Hematopoietic multipotent progenitor cell (in vitro differentiated cells): ENCODE measurements at regions not wholly inside any gene's neighbourhood (a gene's known extent, or its start where the extent isn't known, plus 50 kb on each side); places are given as distances from the start of the nearest gene placed in this dataset. TPM values are rescaled to one million over a fixed set of nuclear protein-coding genes. Genes with fewer than 3 reads are reported as not detected.
"Not testable (repeated sequence)": the region's sequence is repeated elsewhere in the genome, so short reads cannot be mapped to it uniquely, and the experiment has no call there.

ENCODE experiments used
- DNase-seq, 3 donors: peaks; one replicate each; pipeline ENCODE4 v3.0.0-alpha.2; 2011 to 2015; ENCODE audit warnings: low read depth in 2 of 3, low spot score in 2 of 3
- small RNA-seq: library from RNA; depleted of rRNA; stranded (forward); fragments of <200 nt; gene quantifications from one replicate; pipeline ENCODE3, GENCODE V24; 2012

DNA sequence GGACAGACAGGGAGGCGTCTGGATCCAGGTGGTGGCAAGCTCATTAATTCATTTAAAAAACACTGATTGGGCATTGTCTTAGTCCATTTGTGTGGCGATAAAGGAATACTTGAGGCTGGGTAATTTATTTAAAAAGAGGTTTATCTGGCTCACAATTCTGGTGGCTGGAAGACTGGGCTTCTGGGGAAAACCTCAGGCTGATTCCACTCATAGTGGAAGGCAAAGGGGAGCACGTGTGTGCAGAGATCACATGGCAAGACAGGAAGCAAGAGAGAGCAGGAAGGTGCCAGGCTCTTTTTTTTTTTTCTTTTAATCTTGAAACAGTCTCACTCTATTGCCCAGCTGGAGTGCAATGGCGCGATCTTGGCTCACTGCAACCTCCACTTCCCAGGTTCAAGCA lies 100.2 kb upstream of the METTL14 start:
- no peak for DNase-seq

DNA sequence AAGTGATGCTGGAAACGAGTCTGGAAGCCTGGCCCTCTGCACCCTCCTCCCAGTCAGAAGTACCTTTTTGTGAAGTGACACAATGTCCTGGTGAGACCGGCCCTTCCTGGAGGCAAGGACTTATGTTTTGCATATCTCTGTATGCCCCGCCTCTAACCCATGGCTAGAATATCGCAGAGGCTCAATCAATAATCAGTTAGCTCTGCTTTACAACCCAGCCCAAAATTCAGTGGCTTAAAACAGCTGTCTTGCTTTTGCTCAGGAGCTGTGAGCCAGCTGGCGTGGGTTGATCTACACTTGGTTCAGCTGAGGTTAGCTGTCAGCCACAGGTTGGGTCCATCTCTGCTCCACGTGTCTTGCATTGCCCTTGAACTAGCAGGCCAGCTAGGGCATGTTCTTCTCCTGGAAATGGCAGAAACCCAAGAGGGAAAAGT lies 98.8 kb upstream of the METTL14 start:
- no peak for DNase-seq

DNA sequence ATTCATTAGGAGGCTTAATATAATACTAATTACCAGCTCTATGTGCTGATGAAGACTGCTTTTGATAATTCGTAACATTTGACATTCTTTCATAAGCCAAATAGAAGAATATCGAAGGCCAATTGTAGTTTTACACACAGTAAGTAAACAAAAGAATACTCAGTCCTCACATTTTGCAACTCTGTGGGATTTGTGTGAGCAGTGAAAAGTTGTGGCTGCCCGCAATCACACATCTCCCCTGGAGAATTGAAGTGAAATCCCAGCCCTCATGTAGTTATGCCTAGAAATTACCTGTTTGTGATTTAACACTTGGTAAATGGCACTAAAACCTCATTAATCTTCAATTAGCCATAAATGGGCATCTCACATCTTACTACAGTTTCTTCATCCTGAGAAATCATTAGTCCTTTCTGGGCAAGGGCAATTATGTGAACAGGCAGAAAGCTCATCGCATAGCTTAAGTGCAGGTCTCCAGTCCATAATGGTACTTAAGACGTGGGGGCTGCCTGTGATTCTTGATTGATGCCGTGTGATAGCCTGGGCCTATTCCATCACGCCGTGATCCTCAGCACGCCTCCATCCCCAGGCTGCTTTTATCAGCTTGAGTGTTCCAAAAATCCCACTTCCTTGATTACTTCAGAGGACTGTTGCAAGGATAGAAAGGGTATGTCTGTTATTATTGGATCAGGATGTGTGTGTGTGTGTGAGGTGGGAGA lies 97.9 kb upstream of the METTL14 start:
- no peak for DNase-seq

DNA sequence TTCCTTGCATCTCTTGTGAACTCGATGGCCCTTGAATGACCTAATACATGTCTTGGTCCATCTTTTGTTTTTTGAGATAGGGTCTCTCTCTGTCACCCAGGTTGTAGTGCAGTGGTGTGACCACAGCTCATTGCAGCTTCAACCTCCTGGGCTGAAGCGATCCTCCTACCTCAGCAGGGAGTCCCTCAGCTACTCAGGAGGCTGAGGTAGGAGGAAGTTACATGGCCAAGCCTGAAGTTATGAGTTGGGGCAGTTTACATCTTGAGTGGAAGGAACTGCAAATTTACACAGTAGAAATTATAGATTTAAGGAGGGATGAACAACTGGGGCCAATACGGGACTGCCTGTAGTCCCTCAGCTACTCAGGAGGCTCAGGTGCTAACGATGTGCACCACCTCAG lies 97.2 kb upstream of the METTL14 start:
- no peak for DNase-seq

DNA sequence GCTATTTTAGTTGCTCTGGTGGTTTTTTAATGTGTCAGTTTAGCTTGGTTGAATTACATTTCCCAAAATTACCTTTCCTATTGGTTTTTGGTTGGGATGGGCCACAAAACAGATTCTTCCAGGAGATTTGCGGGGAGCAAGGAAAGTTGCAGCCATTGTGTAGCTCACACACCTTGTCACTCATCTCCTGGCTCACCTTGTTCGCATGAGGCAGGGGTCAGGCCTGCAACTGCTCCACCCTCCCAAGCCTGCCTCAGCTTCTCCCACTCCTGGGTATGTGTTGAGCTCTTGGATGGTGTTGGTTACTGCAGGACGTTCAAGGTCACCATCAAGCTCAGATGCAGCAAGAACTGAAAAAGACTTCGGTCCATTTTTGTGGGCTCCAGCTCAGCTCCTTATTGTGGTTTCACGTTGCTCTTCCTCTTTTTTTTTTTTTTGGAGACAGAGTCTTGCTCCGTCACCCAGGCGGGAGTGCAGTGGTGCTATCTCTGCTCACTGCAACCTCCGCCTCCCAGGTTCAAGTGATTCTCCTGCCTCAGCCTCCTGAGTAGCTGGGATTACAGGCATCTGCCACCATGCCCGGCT lies 95.6 kb upstream of the METTL14 start:
- no peak for DNase-seq

DNA sequence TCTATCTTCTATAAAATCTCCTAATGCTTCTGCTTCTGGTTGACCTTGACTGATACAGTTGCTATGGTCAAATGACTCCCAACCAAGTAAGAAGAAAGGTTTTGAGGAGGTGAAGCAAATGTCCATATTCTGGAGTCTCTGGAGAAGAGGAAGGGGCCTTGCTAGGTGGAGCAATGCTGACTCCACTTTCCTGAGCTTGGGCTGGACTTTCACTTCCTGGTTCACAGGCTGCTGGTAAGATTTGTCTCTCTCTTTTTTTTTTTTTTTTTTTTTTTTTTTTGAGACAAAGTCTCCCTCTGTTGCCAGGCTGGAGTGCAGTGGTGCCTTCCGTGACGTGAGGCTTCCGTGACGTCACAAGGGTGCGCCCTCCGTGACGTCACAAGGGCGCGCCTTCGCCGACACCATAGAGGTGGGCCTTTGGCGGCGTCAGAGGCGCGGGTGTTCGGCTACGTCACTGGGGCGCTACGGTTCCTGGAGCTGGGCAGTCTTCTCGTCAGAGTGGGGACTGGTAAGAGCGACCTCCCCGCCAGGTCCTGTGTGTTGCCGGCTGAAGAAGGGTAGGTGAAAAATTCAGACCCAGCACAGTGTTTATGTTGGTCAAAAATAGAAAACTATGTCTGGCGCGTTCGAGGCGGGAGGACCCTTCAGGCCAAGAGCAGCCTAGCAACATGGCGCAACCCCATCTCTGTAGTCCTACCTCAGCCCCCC lies 93.7 kb upstream of the METTL14 start:
- DNase-seq: peak; percentile 95 to 100 (median 98)

DNA sequence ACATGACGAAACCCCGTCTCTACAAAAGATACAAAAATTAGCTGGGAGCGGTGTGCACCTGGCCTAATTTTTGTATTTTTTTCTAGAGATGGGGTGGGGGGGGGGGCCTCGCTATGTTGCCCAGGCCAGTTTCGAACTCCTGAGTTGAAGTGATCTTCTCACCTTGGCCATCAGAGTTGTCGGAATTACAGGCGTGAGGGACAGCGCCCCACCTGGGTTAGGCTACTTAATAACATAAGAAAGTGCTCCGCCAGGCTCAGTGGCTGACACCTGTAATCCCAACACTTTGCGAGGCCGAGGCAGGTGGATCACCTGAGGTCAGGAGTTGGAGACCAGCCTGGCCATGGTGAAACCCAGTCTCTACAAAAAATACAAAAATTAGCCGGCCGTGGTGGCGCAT lies 92.9 kb upstream of the METTL14 start:
- not testable (repeated sequence) for DNase-seq

DNA sequence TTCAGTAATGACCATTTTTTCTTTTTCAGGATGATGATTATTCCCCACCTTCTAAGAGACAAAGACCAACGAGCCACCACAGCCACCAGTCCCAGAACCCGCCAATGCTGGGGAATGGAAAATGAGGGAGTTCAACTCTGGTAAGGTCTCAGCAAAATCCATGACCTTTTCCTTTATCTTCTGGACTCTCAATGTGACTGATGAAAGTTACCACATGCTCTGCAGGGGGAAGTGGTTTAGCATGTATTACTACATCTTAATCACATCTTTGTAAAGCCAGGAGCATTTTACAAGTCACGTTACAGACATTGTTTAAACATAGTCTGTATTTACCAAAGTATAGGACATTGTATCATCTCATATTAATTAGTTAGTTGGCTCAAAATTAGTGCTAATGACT lies 89.3 kb upstream of the METTL14 start:
- not testable (repeated sequence) for DNase-seq

DNA sequence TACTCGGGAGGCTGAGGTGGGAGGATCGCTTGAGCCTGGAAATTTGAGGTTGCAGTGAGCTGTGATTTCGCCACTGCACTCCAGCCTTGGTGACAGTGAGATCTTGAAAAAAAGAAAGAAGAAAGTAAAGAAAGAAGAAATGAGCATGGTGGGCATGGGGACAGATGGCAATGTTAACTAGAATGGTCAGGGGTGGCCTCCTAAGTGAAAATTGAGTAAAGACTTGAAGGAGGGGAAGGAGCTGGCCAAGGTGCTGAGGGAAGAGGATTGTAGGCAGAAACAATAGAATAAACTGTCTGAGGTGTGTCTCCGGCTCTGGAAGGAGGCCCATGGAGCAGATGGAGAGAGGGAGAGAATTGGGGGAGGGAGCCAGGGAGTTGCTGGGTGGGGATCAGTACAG lies 60.1 kb upstream of the METTL14 start:
- not testable (repeated sequence) for DNase-seq

DNA sequence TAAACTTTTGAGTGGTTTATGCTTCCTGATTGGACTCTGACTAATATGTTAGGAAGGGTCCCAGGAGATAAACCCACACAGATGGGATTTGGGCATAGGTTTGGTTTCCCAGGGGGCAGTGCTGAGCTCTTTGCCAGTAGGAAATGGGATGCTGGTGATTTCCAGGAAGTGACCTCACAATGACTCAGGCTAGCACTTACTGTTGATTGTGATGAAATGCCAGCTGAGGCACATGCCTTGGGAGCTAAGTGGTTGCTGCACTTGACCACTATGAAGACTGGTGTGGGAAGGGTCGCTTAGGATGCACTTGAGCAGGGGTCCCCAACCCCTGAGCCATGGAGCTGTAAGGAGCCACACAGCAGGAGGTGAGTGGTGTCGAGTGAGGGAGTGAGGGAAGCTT lies 55.5 kb upstream of the METTL14 start:
- DNase-seq: not testable (repeated sequence)

DNA sequence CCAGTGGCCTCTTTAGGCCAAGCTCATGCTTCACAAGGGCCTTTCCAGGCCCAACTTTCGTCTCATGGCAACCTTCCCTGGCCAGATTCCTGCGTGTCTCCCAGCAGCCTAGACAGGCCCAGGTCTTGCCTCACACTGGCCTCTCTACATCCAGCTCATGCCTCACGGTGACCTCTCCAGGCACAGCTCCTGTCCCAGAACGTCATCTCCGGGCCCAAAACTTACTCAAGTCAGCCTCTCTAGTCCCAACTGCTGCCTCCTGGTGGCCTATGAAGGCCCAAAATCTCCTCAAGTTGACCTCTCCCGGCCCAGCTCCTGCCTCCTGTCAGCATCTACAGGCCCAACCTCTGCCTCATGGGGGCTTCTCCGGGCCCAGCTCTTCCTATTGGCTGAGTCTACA lies 54.3 kb upstream of the METTL14 start:
- DNase-seq: not testable (repeated sequence)

DNA sequence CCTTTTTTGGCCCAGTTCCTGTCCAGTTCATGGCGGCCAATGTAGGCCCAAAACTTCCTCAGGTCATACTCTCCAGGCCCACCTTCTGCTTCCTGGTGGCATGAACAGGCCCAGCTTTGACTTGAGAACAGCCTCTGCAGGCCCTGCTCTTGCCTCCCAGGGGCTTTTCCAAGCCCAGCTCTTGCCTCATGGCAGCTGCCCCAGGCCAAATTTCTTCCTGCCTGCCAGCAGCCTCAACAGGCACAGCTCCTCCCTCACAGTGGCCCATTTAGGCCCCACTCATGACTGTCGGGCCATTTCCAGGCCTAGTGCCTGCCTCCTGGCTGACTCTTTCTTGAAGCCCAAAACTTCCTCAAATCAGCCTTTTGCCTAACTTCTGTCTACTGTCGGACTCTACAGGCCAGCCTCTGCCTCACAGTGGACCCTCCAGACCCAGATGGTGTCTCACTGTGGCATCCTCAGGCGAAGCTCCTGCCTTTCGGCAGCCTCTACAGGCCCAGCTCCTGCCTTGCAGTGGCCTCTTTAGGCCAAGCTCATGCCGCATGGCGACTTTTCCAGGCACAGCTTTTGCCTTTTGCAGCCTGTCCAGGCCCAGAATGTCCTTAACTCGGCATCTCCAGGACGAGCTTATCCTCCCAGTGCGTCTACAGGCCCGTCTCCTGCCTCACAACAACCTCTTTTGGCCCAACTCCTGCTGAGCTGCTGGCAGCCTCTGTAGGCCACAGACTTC lies 53.7 kb upstream of the METTL14 start:
- not testable (repeated sequence) for DNase-seq

DNA sequence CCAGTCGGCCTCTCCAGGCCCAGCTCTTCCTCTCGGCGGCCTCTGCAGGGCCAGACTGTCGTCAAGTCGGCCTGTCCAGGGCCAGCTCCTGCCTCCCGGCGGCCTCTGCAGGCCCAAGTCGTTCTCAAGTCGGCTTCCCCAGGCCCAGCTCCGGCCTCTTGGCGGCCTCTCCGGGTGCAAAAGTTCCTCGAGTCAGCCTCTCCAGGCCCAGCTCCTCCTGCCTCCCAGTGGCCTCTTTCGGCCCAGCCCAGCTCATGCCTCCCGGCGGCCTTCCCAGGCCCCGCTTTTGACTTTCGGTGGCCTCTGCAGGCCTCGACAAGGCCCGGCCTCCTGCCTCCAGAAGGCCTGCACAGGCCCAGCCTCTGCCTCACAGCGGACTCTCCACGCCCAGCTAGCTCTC lies 51.7 kb upstream of the METTL14 start:
- DNase-seq: not testable (repeated sequence)

DNA sequence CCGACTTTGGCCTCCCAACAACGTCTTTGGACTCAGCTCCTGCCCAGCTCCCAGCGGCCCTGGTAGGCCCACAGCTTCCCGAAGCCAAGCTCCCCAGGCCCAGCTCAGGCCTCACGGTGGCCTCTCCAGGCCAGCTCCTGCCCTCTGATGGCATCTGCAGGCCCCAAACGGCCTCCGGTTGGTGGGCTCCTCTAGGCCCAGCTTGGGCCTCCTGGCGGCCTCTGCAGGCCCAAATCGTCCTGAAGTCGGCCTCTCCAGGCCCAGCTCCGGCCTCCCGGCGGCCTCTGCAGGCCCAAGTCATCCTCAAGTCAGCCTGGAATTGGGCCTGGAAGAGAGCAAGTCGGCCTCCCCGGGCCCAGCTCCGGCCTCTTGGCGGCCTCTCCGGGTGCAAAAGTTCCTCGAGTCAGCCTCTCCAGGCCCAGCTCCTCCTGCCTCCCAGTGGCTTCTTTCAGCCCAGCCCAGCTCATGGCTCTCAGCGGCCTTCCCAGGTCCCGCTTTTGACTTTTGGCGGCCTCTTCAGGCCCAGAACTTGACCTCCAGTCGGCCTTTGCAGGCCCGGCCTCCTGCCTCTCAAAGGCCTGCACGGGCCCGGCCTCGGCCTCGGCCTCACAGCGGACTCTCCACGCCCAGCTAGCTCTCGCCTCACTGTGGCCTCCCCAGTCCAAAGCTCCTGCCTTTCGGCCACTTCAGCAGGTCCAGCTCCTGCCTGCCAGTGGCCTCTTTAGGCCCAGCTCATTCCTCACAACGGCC lies 50.9 kb upstream of the METTL14 start:
- not testable (repeated sequence) for DNase-seq

Small RNA genes in the stretch of these regions (small RNA-seq; reads per million reads assigned to genes)
- gene AC092670.1 (not detected), gene RNU6-1054P (not detected)
